ENCODE measurements at regions not wholly inside any gene's neighbourhood (a gene's known extent, or its start where the extent isn't known, plus 50 kb on each side); places are given as distances from the start of the nearest gene placed in this dataset.

- Histone ChIP-seq H3K4me1 (no peaks in the 10 kb centered on the region), H3K36me3 (no peaks in the 10 kb centered on the region), H3K9me3 (no peaks in the 10 kb centered on the region), H3K4me3 (no peak overlapping the region), H3K27me3 (no peaks in the 10 kb centered on the region), H3K27ac (no peak overlapping the region)
- TF ChIP-seq CTCF (IDR thresholded peaks at IDR 0.05), result no peak
- no peak for DNase-seq (ENCODE audit: low spot score)
These were observed 673.8 kb downstream of the PTPRC start for GRCh38 chr1:199312626-199313025.

- Histone ChIP-seq H3K4me1 (no peaks in the 10 kb centered on the region), H3K27me3 (no peaks in the 10 kb centered on the region), H3K27ac (no peak overlapping the region), H3K36me3 (no peaks in the 10 kb centered on the region), H3K9me3 (no peaks in the 10 kb centered on the region), H3K4me3 (no peak overlapping the region)
- no peak for DNase-seq (ENCODE audit: low spot score)
- TF ChIP-seq CTCF (IDR thresholded peaks at IDR 0.05), result no peak
These were observed 674.6 kb downstream of the PTPRC start for GRCh38 chr1:199313444-199313843.

- Histone ChIP-seq H3K27me3 (no peaks in the 10 kb centered on the region), H3K4me3 (no peak overlapping the region), H3K36me3 (no peaks in the 10 kb centered on the region), H3K27ac (no peak overlapping the region), H3K4me1 (no peaks in the 10 kb centered on the region), H3K9me3 (no peaks in the 10 kb centered on the region)
- DNase-seq (ENCODE audit: low spot score), result no peak
- no peak for TF ChIP-seq CTCF (IDR thresholded peaks at IDR 0.05)
These were observed 680.5 kb downstream of the PTPRC start for GRCh38 chr1:199319341-199319740.

- Histone ChIP-seq H3K27ac (no peak overlapping the region), H3K27me3 (no peaks in the 10 kb centered on the region), H3K4me3 (no peak overlapping the region), H3K36me3 (no peaks in the 10 kb centered on the region), H3K9me3 (no peaks in the 10 kb centered on the region), H3K4me1 (no peaks in the 10 kb centered on the region)
- DNase-seq (ENCODE audit: low spot score), result no peak
- no peak for TF ChIP-seq CTCF (IDR thresholded peaks at IDR 0.05)
These were observed 683.4 kb downstream of the PTPRC start for GRCh38 chr1:199322278-199322677.

GRCh38 chr1:199333180-199333579, 694.3 kb upstream of the NR5A2 start:
- no peak for DNase-seq (ENCODE audit: low spot score)
- Histone ChIP-seq H3K4me3 (no peak overlapping the region), H3K9me3 (no peaks in the 10 kb centered on the region), H3K27ac (no peak overlapping the region), H3K27me3 (no peaks in the 10 kb centered on the region), H3K4me1 (no peaks in the 10 kb centered on the region), H3K36me3 (no peaks in the 10 kb centered on the region)
- TF ChIP-seq CTCF (IDR thresholded peaks at IDR 0.05), result no peak

- H3K27ac ChIP-seq, result no peak overlapping the region
- no peaks in the 10 kb centered on the region for H3K4me1 ChIP-seq
- H3K4me3 ChIP-seq, result no peak overlapping the region
- no peaks in the 10 kb centered on the region for H3K9me3 ChIP-seq
- no peaks in the 10 kb centered on the region for H3K36me3 ChIP-seq
- no peak for DNase-seq (ENCODE audit: low spot score)
- no peaks in the 10 kb centered on the region for H3K27me3 ChIP-seq
- TF ChIP-seq CTCF (IDR thresholded peaks at IDR 0.05), result no peak
These were observed 692.0 kb upstream of the NR5A2 start for GRCh38 chr1:199335496-199335895.

Measured in right atrium auricular region (tissue), 2 donors.